Mammary epithelial cell (primary cell): ENCODE measurements at regions not wholly inside any gene's neighbourhood (a gene's known extent, or its start where the extent isn't known, plus 50 kb on each side); places are given as distances from the start of the nearest gene placed in this dataset.

ENCODE experiments used
- CTCF ChIP-seq, 2 donors: IDR thresholded peaks in 1 of 2; conservative IDR thresholded peaks in 1 of 2; 2 replicates each; pipeline ENCODE4 v1.5.1; 2011 to 2012; ENCODE audit warnings: inconsistent platforms in 2 of 2, low read length in 2 of 2, mild to moderate bottlenecking in 2 of 2, control low read depth in 1 of 2, low read depth in 1 of 2; ENCODE audit not compliant: insufficient read depth in 1 of 2; ENCODE audit errors: extremely low read depth in 1 of 2
- EZH2 ChIP-seq: IDR thresholded peaks from 2 replicates; pipeline ENCODE4 v1.6.1; 2012; ENCODE audit warnings: low read length, inconsistent platforms, borderline replicate concordance

- no peak for TF ChIP-seq CTCF (conservative IDR thresholded peaks at IDR 0.05 in 1 of 2, IDR thresholded peaks at IDR 0.05 in 1 of 2; ENCODE audit: extremely low read depth in 1 of 2, insufficient read depth in 1 of 2, low read depth in 1 of 2, low read length in 2 of 2)
- TF ChIP-seq EZH2 = no peak
Observed at GRCh38 chr16:76612497-76612896, 335.3 kb downstream of the CNTNAP4 start.
